NCI-H2081 treated with DMSO at 0.1 percent for 48 hours (cell line): ENCODE measurements at regions not wholly inside any gene's neighbourhood (a gene's known extent, or its start where the extent isn't known, plus 50 kb on each side); places are given as distances from the start of the nearest gene placed in this dataset.
A peak's percentile ranks its signal among the peaks of the same experiment; 100 is the strongest.
"Not testable (repeated sequence)": the region's sequence is repeated elsewhere in the genome, so short reads cannot be mapped to it uniquely, and the experiment has no call there.

Experiments
- DNase-seq: peaks from one replicate; lab custom pipeline; 2025; lab: John Stamatoyannopoulos, UW

- DNase-seq, result no peak
Observed at GRCh38 chr1:229924639-229925038, 142.4 kb upstream of the GALNT2 start.

GRCh38 chr1:229928767-229929166, 138.3 kb upstream of the GALNT2 start:
- DNase-seq, result no peak

- DNase-seq, result not testable (repeated sequence)
Observed at GRCh38 chr1:229931751-229932150, 135.3 kb upstream of the GALNT2 start.

GRCh38 chr1:229935157-229935556, 131.9 kb upstream of the GALNT2 start:
- not testable (repeated sequence) for DNase-seq

- no peak for DNase-seq
Observed at GRCh38 chr1:229938551-229938950, 128.5 kb upstream of the GALNT2 start.

GRCh38 chr1:229940684-229941083, 126.4 kb upstream of the GALNT2 start:
- DNase-seq, result no peak

- no peak for DNase-seq
Observed at GRCh38 chr1:229941160-229941559, 125.9 kb upstream of the GALNT2 start.

GRCh38 chr1:229941831-229942230, 125.2 kb upstream of the GALNT2 start:
- DNase-seq, result no peak

GRCh38 chr1:229942501-229942900, 124.5 kb upstream of the GALNT2 start:
- peak; percentile 47 for DNase-seq

- no peak for DNase-seq
Observed at GRCh38 chr1:229943148-229943714, 123.8 kb upstream of the GALNT2 start.

- no peak for DNase-seq
Observed at GRCh38 chr1:229943988-229944743, 122.9 kb upstream of the GALNT2 start.

GRCh38 chr1:229945795-229946194, 121.2 kb upstream of the GALNT2 start:
- no peak for DNase-seq

- DNase-seq, result no peak
Observed at GRCh38 chr1:229947968-229948367, 119.1 kb upstream of the GALNT2 start.

- no peak for DNase-seq
Observed at GRCh38 chr1:229948438-229948837, 118.6 kb upstream of the GALNT2 start.

- DNase-seq, result no peak
Observed at GRCh38 chr1:229949500-229949899, 117.5 kb upstream of the GALNT2 start.

GRCh38 chr1:229950020-229950419, 117.0 kb upstream of the GALNT2 start:
- DNase-seq, result no peak

GRCh38 chr1:229950908-229951307, 116.1 kb upstream of the GALNT2 start:
- no peak for DNase-seq

- DNase-seq, result no peak
Observed at GRCh38 chr1:229951856-229952534, 115.0 kb upstream of the GALNT2 start.

GRCh38 chr1:229952670-229953520, 114.1 kb upstream of the GALNT2 start:
- DNase-seq, result no peak

- no peak for DNase-seq
Observed at GRCh38 chr1:229953736-229954326, 113.2 kb upstream of the GALNT2 start.

GRCh38 chr1:229964281-229964680, 102.8 kb upstream of the GALNT2 start:
- no peak for DNase-seq

- no peak for DNase-seq
Observed at GRCh38 chr1:229970714-229971113, 96.3 kb upstream of the GALNT2 start.
